ENCODE measurements at regions not wholly inside any gene's neighbourhood (a gene's known extent, or its start where the extent isn't known, plus 50 kb on each side); places are given as distances from the start of the nearest gene placed in this dataset.

DNA sequence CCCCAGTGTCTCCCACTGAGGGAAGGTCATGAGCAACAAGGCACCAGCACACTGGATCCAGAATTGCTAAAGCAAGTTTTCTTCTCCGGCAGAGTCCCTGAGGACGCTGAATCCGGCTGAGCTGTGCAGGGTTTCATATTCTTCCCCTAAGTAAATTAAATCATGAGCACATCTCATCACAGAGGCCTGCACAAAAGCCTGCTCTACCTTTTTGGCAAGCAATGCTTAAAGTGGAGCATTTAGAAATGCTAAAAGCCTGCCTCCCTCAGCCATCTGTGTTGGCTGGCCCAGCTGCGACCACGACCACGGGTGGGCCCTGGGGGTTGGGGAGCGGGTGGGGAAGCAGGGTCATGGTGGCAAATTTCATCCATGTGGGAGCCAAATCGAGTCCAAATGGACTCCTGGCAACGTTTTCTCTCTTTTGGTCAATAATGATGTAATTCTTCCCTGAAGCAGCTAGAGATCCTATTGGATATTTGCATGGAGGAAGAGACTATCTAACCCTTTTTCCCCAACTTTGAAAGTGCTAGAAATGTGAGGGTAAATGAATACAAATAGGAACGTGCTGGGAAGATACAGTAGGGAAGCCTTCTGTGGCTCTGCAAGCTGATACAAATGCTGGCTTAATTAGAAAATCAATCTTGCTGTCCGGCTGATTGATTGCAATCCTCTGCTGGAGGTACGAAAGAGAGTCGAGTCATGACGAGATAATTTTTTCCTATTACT lies 532.8 kb upstream of the TBL1XR1 start:
- DNase-seq: no peak
- H3K27ac ChIP-seq: peak overlapping the region in 4 of 8 donors; percentile 52 to 69 (median 60)
- H3K9me3 ChIP-seq: no peaks in the 10 kb centered on the region
- no peak for TF ChIP-seq POLR2A (IDR thresholded peaks at IDR 0.05)
- intact Hi-C loops (cut with DNase I; ENCODE audit: low total_unique reads): no loop called here
- H3K4me3 ChIP-seq: no peak overlapping the region
- H3K4me1 ChIP-seq: peaks cover 3 to 23% (median 6%) of the 10 kb centered on the region in 6 donors
- H3K27me3 ChIP-seq (replicated peaks in 1 of 7): no peaks in the 10 kb centered on the region
- no peaks in the 10 kb centered on the region for H3K36me3 ChIP-seq
- WGBS, 5 donors: 64 to 75% (median 70%) methylated on average over 14 of the region's 14 CpGs

DNA sequence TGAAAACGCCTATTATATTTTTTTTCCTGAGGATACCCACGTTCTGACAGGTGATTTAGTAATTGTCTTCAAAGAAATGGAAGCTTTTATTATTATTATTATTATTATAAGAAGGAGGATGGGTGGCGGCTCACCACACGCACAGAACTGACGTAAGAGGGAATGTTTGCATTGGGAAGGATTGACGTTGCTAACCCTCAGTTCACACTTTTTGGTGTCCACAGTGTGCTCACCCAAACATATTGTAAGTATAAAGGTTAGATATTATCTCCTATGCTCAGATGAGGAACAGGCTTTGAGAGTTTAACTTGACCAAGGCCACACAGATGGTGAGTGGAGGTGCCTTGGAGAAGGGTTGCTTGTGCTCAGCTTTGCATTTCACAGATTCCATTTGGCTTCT lies 533.5 kb upstream of the TBL1XR1 start:
- Histone ChIP-seq H3K27me3 (replicated peaks in 1 of 7) (no peaks in the 10 kb centered on the region), H3K4me3 (no peak overlapping the region), H3K4me1 (peaks cover 0 to 16% (median under 1%) of the 10 kb centered on the region in 6 donors), H3K36me3 (no peaks in the 10 kb centered on the region), H3K9me3 (no peaks in the 10 kb centered on the region), H3K27ac (no peak overlapping the region)
- no peak for DNase-seq
- intact Hi-C loops (cut with DNase I; ENCODE audit: low total_unique reads): no loop called here
- TF ChIP-seq, protein P1, sequence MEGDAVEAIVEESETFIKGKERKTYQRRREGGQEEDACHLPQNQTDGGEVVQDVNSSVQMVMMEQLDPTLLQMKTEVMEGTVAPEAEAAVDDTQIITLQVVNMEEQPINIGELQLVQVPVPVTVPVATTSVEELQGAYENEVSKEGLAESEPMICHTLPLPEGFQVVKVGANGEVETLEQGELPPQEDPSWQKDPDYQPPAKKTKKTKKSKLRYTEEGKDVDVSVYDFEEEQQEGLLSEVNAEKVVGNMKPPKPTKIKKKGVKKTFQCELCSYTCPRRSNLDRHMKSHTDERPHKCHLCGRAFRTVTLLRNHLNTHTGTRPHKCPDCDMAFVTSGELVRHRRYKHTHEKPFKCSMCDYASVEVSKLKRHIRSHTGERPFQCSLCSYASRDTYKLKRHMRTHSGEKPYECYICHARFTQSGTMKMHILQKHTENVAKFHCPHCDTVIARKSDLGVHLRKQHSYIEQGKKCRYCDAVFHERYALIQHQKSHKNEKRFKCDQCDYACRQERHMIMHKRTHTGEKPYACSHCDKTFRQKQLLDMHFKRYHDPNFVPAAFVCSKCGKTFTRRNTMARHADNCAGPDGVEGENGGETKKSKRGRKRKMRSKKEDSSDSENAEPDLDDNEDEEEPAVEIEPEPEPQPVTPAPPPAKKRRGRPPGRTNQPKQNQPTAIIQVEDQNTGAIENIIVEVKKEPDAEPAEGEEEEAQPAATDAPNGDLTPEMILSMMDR (IDR thresholded peaks at IDR 0.05 in 8 of 11, conservative IDR thresholded peaks at IDR 0.05 in 3 of 11): no peak
- no peak for TF ChIP-seq POLR2A (IDR thresholded peaks at IDR 0.05)
- TF ChIP-seq POLR2AphosphoS5 (IDR thresholded peaks at IDR 0.05): no peak
- 87 to 93% (median 91%) methylated on average over 6 of the region's 6 CpGs for WGBS, 5 donors

DNA sequence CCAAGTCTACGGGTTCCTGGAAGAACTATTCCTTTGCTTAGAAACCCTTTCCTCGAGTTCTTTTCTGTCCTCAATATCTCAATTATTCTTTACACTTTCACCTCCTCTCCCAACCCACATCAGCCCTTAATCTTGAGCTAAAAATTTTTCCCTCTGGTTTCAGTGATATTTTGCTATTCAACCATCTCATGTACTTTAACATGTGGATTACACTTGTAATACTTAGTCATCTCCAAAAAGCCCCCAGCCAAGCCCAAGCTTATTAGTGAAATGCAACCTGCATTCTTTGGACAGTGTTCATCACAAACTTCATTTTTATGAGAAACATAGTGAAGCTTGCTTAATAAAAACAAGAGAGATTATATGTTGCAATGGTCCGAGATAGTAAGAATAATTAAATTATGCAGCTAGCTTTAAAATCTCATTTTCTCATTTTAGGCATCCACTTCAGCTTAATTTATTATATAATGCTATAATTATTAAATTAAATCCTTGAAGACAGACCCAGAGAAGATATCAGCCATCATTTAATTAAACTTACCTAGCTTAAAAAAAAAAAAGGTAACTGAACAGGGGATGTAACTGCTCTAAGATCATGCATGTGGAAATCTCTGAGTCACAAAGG lies 534.5 kb upstream of the TBL1XR1 start:
- WGBS, 5 donors: 86 to 97% (median 90%) methylated on average over 3 of the region's 3 CpGs

DNA sequence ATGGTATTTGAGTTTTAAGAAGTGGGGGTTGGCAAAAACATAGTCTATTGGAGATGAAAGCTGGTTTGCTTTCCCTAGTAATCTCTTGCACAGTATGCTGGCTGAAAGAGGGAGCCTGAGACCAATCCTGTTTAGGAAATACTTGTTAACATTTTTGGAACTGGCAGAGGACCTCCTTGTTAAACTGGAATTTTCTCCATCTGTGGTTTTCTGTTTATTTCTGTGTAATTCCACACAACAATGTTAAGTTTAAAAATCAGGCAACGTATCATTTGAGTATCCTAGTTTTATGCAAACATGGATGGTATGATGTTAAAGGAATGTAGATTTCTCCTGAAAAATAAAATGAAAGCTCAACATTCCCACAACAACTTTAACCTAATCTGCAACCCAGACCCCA lies 536.0 kb upstream of the TBL1XR1 start:
- WGBS, 5 donors: 77 to 95% (median 89%) methylated on average over 1 of the region's 1 CpG
- intact Hi-C loops (cut with DNase I; ENCODE audit: low total_unique reads): no loop called here
- H3K4me1 ChIP-seq: peaks cover 0 to 3% (median 0%) of the 10 kb centered on the region in 6 donors
- TF ChIP-seq POLR2A (IDR thresholded peaks at IDR 0.05): no peak
- no peak for TF ChIP-seq POLR2AphosphoS5 (IDR thresholded peaks at IDR 0.05)
- TF ChIP-seq, protein P1 (IDR thresholded peaks at IDR 0.05 in 8 of 11, conservative IDR thresholded peaks at IDR 0.05 in 3 of 11): no peak
- DNase-seq: no peak
- no peak overlapping the region for H3K4me3 ChIP-seq
- H3K27ac ChIP-seq: peak overlapping the region in 2 of 8 donors; percentile 23 to 30
- no peaks in the 10 kb centered on the region for H3K27me3 ChIP-seq (replicated peaks in 1 of 7)
- no peaks in the 10 kb centered on the region for H3K9me3 ChIP-seq
- H3K36me3 ChIP-seq: no peaks in the 10 kb centered on the region

More for the DNA sequence above, 534.5 kb upstream of the TBL1XR1 start:
- Histone ChIP-seq H3K9me3 (no peaks in the 10 kb centered on the region), H3K4me1 (peaks cover 0 to 6% (median 0%) of the 10 kb centered on the region in 6 donors), H3K27me3 (replicated peaks in 1 of 7) (no peaks in the 10 kb centered on the region), H3K4me3 (no peak overlapping the region), H3K36me3 (no peaks in the 10 kb centered on the region), H3K27ac (no peak overlapping the region)
- no peak for TF ChIP-seq POLR2A (IDR thresholded peaks at IDR 0.05)
- TF ChIP-seq POLR2AphosphoS5 (IDR thresholded peaks at IDR 0.05): no peak
- TF ChIP-seq, protein P1 (IDR thresholded peaks at IDR 0.05 in 8 of 11, conservative IDR thresholded peaks at IDR 0.05 in 3 of 11): no peak
- DNase-seq: no peak
- intact Hi-C loops (cut with DNase I; ENCODE audit: low total_unique reads): no loop called here

Data from spleen (tissue), 11 donors.